Small intestine (tissue), 7 donors: ENCODE measurements at regions not wholly inside any gene's neighbourhood (a gene's known extent, or its start where the extent isn't known, plus 50 kb on each side); places are given as distances from the start of the nearest gene placed in this dataset.

Source experiments
- DNase-seq, 2 donors: peaks; one replicate each; pipeline versions ENCODE4 v3.0.0 to v3.0.0-alpha.2; 2013
- FAIRE-seq: peaks from 2 replicates; lab custom pipeline; 2012; peaks lifted over from hg19 to GRCh38; lab: Jason Lieb, UNC
- H3K27ac ChIP-seq, 3 donors: one replicate each; pipeline ENCODE4 v1.5.1; 2013; ENCODE audit warnings: low read length in 2 of 3, mild to moderate bottlenecking in 2 of 3, control low read depth in 1 of 3, inconsistent platforms in 1 of 3, low read depth in 1 of 3, moderate library complexity in 1 of 3
- H3K27me3 ChIP-seq, 3 donors: one replicate each; pipeline ENCODE4 v1.6.1; 2013; ENCODE audit warnings: low read length in 3 of 3, inconsistent platforms in 1 of 3; ENCODE audit not compliant: control insufficient read depth in 3 of 3, insufficient read depth in 3 of 3
- H3K36me3 ChIP-seq, 3 donors: one replicate each; pipeline ENCODE4 v1.6.1; 2013; ENCODE audit warnings: low read length in 3 of 3, inconsistent platforms in 1 of 3, low read depth in 1 of 3, mild to moderate bottlenecking in 1 of 3, moderate library complexity in 1 of 3; ENCODE audit not compliant: control insufficient read depth in 3 of 3, insufficient read depth in 2 of 3
- H3K4me1 ChIP-seq, 3 donors: one replicate each; pipeline ENCODE4 v1.6.1; 2013; ENCODE audit warnings: low read length in 2 of 3, inconsistent platforms in 1 of 3, low read depth in 1 of 3, mild to moderate bottlenecking in 1 of 3, moderate library complexity in 1 of 3; ENCODE audit not compliant: control insufficient read depth in 3 of 3, insufficient read depth in 2 of 3
- H3K4me3 ChIP-seq, 3 donors: one replicate each; pipeline ENCODE4 v1.5.1; 2013; ENCODE audit warnings: low read length in 3 of 3, control low read depth in 1 of 3, inconsistent platforms in 1 of 3, low read depth in 1 of 3, mild to moderate bottlenecking in 1 of 3, moderate library complexity in 1 of 3
- H3K9me3 ChIP-seq, 2 donors: one replicate each; pipeline ENCODE4 v1.6.1; 2013; ENCODE audit warnings: low read depth in 1 of 2, low read length in 1 of 2; ENCODE audit not compliant: control insufficient read depth in 2 of 2, insufficient read depth in 1 of 2
- WGBS, 3 donors: extraction: QIAGEN DNeasy Blood & Tissue Kit; methylation state at CpG; one replicate each; pipeline ENCODE4 v1.1.7; 2013; 5-methylcytosine and 5-hydroxymethylcytosine counted together
- donor health status: healthy with polysubstance abuse.
- donor health status: control.
- donor health status: control.
- donor health status: Bipolar disorder and iron deficiency.
- donor health status: healthy.

DNA sequence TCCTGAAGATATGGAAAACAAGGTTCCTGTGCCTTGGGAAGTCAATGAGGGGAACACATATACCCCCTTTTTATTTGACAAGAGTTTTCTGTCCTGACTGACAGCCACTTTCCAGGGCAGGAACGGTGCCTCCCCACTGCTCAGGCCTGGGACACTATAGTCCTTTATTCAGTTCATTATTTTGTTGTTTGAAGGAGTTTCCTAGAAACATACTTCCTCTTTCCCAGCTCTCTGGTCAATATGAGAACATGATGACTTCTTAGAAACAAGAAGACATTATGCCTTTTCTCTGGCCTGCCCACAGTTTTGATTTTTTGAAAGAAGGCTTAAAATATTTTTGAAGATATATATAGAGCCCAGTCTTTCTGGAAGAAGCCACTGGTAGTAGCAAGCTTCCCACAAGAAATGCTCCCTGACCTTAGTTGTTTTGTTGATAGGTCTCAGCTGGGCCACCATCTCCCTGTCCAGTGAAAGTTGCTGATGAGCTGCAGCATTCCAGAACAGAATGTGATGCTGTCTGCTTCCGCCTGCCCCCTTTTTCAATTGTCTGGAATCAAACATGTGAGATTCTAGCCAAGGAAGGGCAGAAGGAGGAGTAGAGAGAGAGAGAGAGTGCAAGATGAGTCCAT lies 122.7 kb upstream of the ADRA1D start:
- H3K9me3 ChIP-seq = no peaks in the 10 kb centered on the region
- H3K27ac ChIP-seq = no peak overlapping the region
- 64 to 67% (median 65%) methylated on average over 2 of the region's 2 CpGs for WGBS, 3 donors
- H3K36me3 ChIP-seq = no peaks in the 10 kb centered on the region
- H3K27me3 ChIP-seq = no peaks in the 10 kb centered on the region
- DNase-seq (no peak), FAIRE-seq (no peak)
- H3K4me1 ChIP-seq = no peaks in the 10 kb centered on the region
- no peak overlapping the region for H3K4me3 ChIP-seq

DNA sequence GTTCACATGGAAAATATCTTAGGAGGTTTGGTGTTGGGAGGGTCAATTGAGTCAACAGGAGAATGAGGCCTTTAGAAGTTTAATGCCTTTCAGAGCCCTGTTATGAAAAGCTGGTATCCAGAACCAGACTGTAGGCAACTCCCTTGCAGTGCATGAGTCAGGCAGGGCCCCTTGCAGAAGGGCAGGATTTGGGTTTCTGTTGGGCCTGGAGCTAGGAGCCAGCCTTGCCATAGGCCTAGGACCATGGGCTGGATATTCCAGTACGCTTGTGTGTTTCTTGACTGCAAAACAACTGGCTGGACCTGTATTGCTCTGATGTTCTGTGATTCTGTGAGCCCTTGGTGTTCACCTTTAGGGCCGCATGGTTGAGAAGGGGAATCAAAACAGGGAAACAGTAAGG lies 121.8 kb upstream of the ADRA1D start:
- H3K4me1 ChIP-seq = no peaks in the 10 kb centered on the region
- FAIRE-seq (no peak), DNase-seq (no peak)
- H3K27me3 ChIP-seq = no peaks in the 10 kb centered on the region
- H3K27ac ChIP-seq = no peak overlapping the region
- no peaks in the 10 kb centered on the region for H3K36me3 ChIP-seq
- WGBS, 3 donors = 76 to 90% (median 89%) methylated on average over 2 of the region's 2 CpGs
- H3K4me3 ChIP-seq = no peak overlapping the region
- H3K9me3 ChIP-seq = no peaks in the 10 kb centered on the region

DNA sequence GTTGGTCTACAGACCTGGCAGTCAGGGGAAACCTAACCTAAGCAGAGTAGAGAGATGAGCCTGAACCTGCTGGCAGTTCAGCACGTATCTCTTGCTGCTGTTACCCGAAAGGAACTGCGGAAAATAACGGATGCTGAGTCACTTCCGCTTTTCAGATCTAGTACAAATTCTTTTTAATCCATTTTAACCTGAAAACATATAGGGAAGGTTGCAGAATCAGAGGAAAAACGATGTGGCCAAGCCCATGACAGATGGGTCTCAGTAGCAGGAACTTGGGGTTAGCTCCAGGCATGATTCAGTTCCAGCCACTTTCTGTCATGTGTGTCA lies 120.7 kb upstream of the ADRA1D start:
- 60 to 76% (median 62%) methylated on average over 6 of the region's 6 CpGs for WGBS, 3 donors
- no peaks in the 10 kb centered on the region for H3K36me3 ChIP-seq
- H3K27ac ChIP-seq = no peak overlapping the region

DNA sequence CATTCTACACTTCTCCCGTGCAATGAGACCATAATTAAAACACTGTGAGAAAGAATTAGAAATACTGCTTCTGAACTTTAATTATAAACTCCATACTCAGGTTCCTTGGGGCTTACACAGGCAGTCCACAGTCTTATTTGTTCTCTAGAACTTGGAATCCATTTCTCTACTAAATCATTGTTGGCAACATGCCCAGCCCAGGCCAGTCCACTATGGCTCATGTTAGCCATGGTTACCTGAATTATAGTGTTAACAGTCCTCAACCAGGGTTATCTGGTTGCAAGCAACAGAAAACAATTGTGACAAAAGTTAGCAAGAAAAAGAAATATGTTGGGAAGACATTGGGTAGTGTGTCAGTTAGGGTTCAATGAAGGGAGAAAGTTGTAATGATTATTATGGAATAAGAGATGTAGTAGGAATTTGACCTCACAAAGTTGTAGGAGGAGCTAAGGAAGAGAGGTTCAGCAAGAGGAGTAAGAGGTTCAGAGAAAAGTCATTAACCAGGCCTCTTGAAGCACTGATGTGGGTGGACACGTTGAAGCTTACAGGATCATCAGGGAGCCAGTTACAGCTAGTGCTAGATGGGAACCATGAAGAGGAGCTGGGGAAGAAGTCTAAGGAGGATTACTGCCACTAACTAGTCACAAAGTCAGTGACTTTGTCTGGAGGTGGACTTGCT lies 120.2 kb upstream of the ADRA1D start:
- Histone ChIP-seq H3K4me1 (no peaks in the 10 kb centered on the region), H3K27me3 (no peaks in the 10 kb centered on the region), H3K27ac (no peak overlapping the region), H3K9me3 (no peaks in the 10 kb centered on the region), H3K4me3 (no peak overlapping the region), H3K36me3 (no peaks in the 10 kb centered on the region)
- no peak for FAIRE-seq
- no peak for DNase-seq
- 59 to 73% (median 61%) methylated on average over 2 of the region's 2 CpGs for WGBS, 3 donors

More for the DNA sequence above, 120.7 kb upstream of the ADRA1D start:
- H3K4me1 ChIP-seq = no peaks in the 10 kb centered on the region
- H3K9me3 ChIP-seq = no peaks in the 10 kb centered on the region
- no peak overlapping the region for H3K4me3 ChIP-seq
- FAIRE-seq (no peak), DNase-seq (no peak)
- H3K27me3 ChIP-seq = no peaks in the 10 kb centered on the region

DNA sequence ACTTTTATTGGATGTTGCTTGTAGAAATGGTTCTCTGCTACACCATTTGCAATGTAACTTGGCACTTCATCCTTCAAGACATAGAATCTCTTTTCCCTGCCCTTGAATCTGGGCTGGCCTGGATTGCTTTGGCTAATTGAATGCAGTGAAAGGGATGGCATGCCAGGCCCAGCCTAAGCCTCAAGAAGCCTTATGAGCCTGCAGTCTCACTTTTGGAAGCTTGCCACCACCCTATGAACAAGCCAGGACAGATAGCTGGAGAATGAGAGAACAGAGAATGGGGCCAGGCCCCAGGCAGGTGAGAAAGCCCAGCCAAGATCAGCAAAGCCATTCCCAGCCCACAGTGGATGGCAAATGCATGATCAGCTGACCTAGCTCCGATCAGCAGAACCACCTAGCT lies 117.0 kb upstream of the ADRA1D start:
- Histone ChIP-seq H3K27me3 (no peaks in the 10 kb centered on the region), H3K27ac (no peak overlapping the region), H3K36me3 (no peaks in the 10 kb centered on the region), H3K9me3 (no peaks in the 10 kb centered on the region), H3K4me1 (no peaks in the 10 kb centered on the region), H3K4me3 (no peak overlapping the region)
- WGBS, 3 donors = 73 to 88% (median 78%) methylated on average over 1 of the region's 1 CpG
- FAIRE-seq (no peak), DNase-seq (no peak)

DNA sequence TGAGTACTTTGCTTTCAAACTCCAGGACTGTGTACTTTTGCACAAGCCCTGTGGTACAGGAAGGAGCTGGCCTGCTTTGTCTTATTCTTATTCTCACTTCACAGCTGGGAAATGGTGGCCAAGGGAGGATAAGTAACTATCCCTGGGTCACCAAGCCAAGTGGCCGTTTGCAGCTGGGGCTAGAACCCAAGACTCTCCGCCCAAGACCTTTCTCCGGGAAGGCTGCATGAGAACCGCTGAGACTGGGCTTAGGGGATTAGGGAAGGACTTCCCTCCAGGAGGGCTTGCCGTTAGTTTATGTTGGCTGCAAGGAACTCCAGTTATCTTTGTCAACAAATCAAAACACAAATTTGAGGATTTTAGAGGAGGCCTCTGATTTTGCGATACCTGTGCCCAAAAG lies 109.5 kb upstream of the ADRA1D start:
- H3K27ac ChIP-seq = no peak overlapping the region
- no peaks in the 10 kb centered on the region for H3K36me3 ChIP-seq
- H3K27me3 ChIP-seq = no peaks in the 10 kb centered on the region
- H3K9me3 ChIP-seq = no peaks in the 10 kb centered on the region
- WGBS, 3 donors = 63 to 75% (median 72%) methylated on average over 6 of the region's 6 CpGs
- no peak for FAIRE-seq
- no peaks in the 10 kb centered on the region for H3K4me1 ChIP-seq
- H3K4me3 ChIP-seq = no peak overlapping the region
- DNase-seq = no peak

DNA sequence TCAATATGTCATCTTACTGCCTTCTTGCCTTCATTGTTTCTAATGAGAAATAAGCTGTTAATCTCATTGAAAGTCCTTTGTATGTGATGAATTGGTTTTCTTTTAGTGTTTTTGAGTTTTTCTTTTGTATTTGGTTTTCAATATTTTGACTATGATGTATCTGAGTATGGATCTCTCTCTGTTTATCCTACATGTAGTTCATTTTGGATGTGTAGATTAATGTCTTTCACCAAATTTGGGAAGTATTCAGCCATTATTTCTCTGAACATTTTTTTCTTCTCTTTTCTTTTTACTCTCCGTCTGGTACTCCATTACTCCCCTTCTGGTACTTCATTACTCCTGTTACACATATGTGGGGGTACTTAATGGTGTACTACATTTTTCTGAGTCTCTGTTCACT lies 103.3 kb upstream of the ADRA1D start:
- Histone ChIP-seq H3K36me3 (no peaks in the 10 kb centered on the region), H3K9me3 (no peaks in the 10 kb centered on the region), H3K27me3 (no peaks in the 10 kb centered on the region), H3K4me1 (no peaks in the 10 kb centered on the region), H3K4me3 (no peak overlapping the region), H3K27ac (no peak overlapping the region)
- WGBS, 3 donors = 86 to 100% (median 93%) methylated on average over 1 of the region's 1 CpG
- no peak for FAIRE-seq
- no peak for DNase-seq

DNA sequence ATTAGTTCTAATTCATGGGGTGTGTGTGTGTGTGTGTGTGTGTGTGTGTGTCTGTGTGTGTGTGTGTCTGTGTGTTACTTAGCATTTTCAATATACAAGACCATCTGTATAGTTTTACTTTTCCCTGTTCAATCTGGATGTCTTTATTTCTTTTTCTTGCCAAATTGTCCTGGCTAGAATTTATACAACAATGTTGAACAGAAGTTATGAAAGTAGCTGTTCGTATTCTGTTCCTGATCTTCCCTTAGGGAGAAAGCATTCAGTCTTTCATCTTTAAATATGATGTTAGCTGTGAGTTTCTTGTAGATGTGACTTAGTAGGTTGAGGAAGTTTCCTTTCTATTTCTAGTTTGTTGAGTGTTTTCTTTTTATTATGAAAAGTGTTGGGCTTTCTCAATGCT lies 101.0 kb upstream of the ADRA1D start:
- no peak overlapping the region for H3K27ac ChIP-seq
- no peaks in the 10 kb centered on the region for H3K4me1 ChIP-seq
- no peaks in the 10 kb centered on the region for H3K9me3 ChIP-seq
- WGBS, 3 donors = 78 to 84% (median 82%) methylated on average over 1 of the region's 1 CpG
- H3K36me3 ChIP-seq = no peaks in the 10 kb centered on the region
- H3K4me3 ChIP-seq = no peak overlapping the region
- FAIRE-seq (no peak), DNase-seq (no peak)
- H3K27me3 ChIP-seq = no peaks in the 10 kb centered on the region

DNA sequence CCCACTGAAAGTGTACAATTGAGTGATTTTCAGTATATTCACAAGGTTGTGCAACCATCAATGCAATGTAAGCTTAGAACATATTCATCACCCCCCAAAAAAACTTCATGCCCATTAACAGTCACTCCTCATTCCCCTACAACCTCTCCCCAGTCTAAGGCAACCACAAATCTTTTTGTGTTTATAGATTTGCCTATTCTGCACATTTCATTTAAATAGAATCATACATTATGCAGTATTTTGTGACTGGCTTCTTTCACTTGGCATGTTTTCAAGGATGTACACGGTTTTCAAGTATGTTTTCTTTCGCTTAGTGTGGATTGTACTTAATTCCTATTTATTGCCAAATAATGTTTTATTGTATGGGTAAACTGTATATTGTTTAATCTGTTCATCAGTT lies 95.6 kb upstream of the ADRA1D start:
- no peaks in the 10 kb centered on the region for H3K36me3 ChIP-seq
- H3K4me3 ChIP-seq = no peak overlapping the region
- no peaks in the 10 kb centered on the region for H3K27me3 ChIP-seq
- no peak overlapping the region for H3K27ac ChIP-seq
- FAIRE-seq = no peak
- H3K9me3 ChIP-seq = no peaks in the 10 kb centered on the region
- H3K4me1 ChIP-seq = no peaks in the 10 kb centered on the region
- WGBS, 3 donors = 56 to 62% (median 58%) methylated on average over 2 of the region's 2 CpGs
- DNase-seq = no peak
